ENCODE measurements at regions not wholly inside any gene's neighbourhood (a gene's known extent, or its start where the extent isn't known, plus 50 kb on each side); places are given as distances from the start of the nearest gene placed in this dataset.

- no peak for TF ChIP-seq ELK1 (IDR thresholded peaks at IDR 0.05; ENCODE audit: low read depth, low read length)
- TF ChIP-seq HCFC1 (IDR thresholded peaks at IDR 0.05; ENCODE audit: low read length) = no peak
- TF ChIP-seq ZNF217 (IDR thresholded peaks at IDR 0.05) = no peak
- TF ChIP-seq ATF2 (IDR thresholded peaks at IDR 0.05; ENCODE audit: low read length) = no peak
- TF ChIP-seq REST (IDR thresholded peaks at IDR 0.05; ENCODE audit: low read depth, low read length) = no peak
- TF ChIP-seq ZNF622 (IDR thresholded peaks at IDR 0.05) = no peak
- no peak for TF ChIP-seq STAT1 (conservative IDR thresholded peaks at IDR 0.05)
- no peak for TF ChIP-seq FOXK2 (IDR thresholded peaks at IDR 0.05)
- TF ChIP-seq CBFB (IDR thresholded peaks at IDR 0.05; ENCODE audit: low read depth) = no peak
- TF ChIP-seq YY1 (IDR thresholded peaks at IDR 0.05; ENCODE audit: low read depth, low read length) = no peak
- TF ChIP-seq EED (IDR thresholded peaks at IDR 0.05; ENCODE audit: low read depth) = no peak
- TF ChIP-seq E2F4 (IDR thresholded peaks at IDR 0.05; ENCODE audit: low read depth, low read length) = no peak
- TF ChIP-seq EGR1 (IDR thresholded peaks at IDR 0.05; ENCODE audit: borderline replicate concordance in 1 of 2, low read depth in 2 of 2, low read length in 2 of 2) = no peak
- TF ChIP-seq RUNX3 (IDR thresholded peaks at IDR 0.05; ENCODE audit: low read length) = 0 out of 2 replicates have a peak, but pooled peaks have one; percentile 4
- TF ChIP-seq DPF2 (IDR thresholded peaks at IDR 0.05) = no peak
- peak; percentile 17 for TF ChIP-seq SKIL (IDR thresholded peaks at IDR 0.05; ENCODE audit: low read depth, poor library complexity, severe bottlenecking)
- TF ChIP-seq POLR2AphosphoS5 (IDR thresholded peaks at IDR 0.05; ENCODE audit: low read length) = no peak
- no peak for TF ChIP-seq USF2 (IDR thresholded peaks at IDR 0.05; ENCODE audit: borderline replicate concordance, low read depth, low read length)
- no peak for TF ChIP-seq TCF3 (IDR thresholded peaks at IDR 0.05; ENCODE audit: borderline replicate concordance, insufficient read depth, low read depth, low read length)
- no peak for TF ChIP-seq ZBED1 (IDR thresholded peaks at IDR 0.05; ENCODE audit: borderline replicate concordance)
- TF ChIP-seq HDAC2 (IDR thresholded peaks at IDR 0.05) = no peak
- peak; percentile 58; the same call in 1 of the 2 replicates for TF ChIP-seq RAD51 (IDR thresholded peaks at IDR 0.05)
- no peak for TF ChIP-seq BCL11A (IDR thresholded peaks at IDR 0.05; ENCODE audit: low read depth, low read length)
- TF ChIP-seq RFX5 (IDR thresholded peaks at IDR 0.05; ENCODE audit: low read depth, low read length) = no peak
Observed at GRCh38 chr2:13560322-13560721, 843.6 kb downstream of the TRIB2 start (continued).
